GM23338 (cell line): ENCODE measurements at regions not wholly inside any gene's neighbourhood (a gene's known extent, or its start where the extent isn't known, plus 50 kb on each side); places are given as distances from the start of the nearest gene placed in this dataset.

ENCODE experiments used
- ATAC-seq: fragments of 200-7000 bp; cut with Tn5 transposase; 3 replicates; pipeline ENCODE4 v1.9.1; 2020
- DNase-seq: peaks from one replicate; pipeline ENCODE4 v3.0.0-alpha.2; 2015; ENCODE audit warnings: low spot score
- H2AFZ ChIP-seq: fragments of 200-600 bp; sonication (generic); 2 replicates; pipeline ENCODE4 v1.8.0; 2016; ENCODE audit warnings: antibody characterized with exemption, mild to moderate bottlenecking, moderate library complexity
- H3F3A ChIP-seq: fragments of 200-600 bp; sonication (generic); replicated peaks from 2 replicates; pipeline ENCODE4 v1.8.0; 2017; ENCODE audit warnings: antibody characterized with exemption, mixed run types, low read depth
- H3K27ac ChIP-seq: fragments of 200-600 bp; sonication (generic); 2 replicates; pipeline ENCODE4 v1.6.1; 2016; ENCODE audit warnings: low read depth
- H3K27me3 ChIP-seq: fragments of 200-600 bp; sonication (generic); 2 replicates; pipeline ENCODE4 v1.8.0; 2016; ENCODE audit warnings: mild to moderate bottlenecking, mixed run types, moderate library complexity; ENCODE audit not compliant: insufficient read depth
- H3K36me3 ChIP-seq: fragments of 200-600 bp; sonication (generic); 2 replicates; pipeline ENCODE4 v1.8.0; 2016; ENCODE audit warnings: mild to moderate bottlenecking; ENCODE audit not compliant: insufficient read depth
- H3K4me1 ChIP-seq: fragments of 200-600 bp; sonication (generic); 2 replicates; pipeline ENCODE4 v1.8.0; 2016; ENCODE audit warnings: mild to moderate bottlenecking, moderate library complexity; ENCODE audit not compliant: insufficient read depth
- H3K4me2 ChIP-seq: fragments of 200-600 bp; sonication (generic); 2 replicates; pipeline ENCODE4 v1.7.1; 2017; ENCODE audit warnings: mixed run types
- H3K4me3 ChIP-seq: fragments of 200-600 bp; sonication (generic); 2 replicates; pipeline ENCODE4 v1.6.1; 2016; ENCODE audit warnings: mixed run types
- H3K79me2 ChIP-seq: fragments of 200-600 bp; sonication (generic); replicated peaks from 2 replicates; pipeline ENCODE4 v1.8.0; 2017; ENCODE audit warnings: mild to moderate bottlenecking; ENCODE audit not compliant: insufficient read depth
- H3K9me2 ChIP-seq: fragments of 200-600 bp; sonication (generic); 2 replicates; pipeline ENCODE4 v1.8.0; 2017; ENCODE audit not compliant: insufficient read depth
- H4K20me1 ChIP-seq: fragments of 200-600 bp; sonication (generic); replicated peaks from 2 replicates; pipeline ENCODE4 v1.8.0; 2017; ENCODE audit warnings: mild to moderate bottlenecking; ENCODE audit not compliant: insufficient read depth
- H3K27ac Mint-ChIP-seq: 2 replicates; pipeline ENCODE4 v1.8.0; 2020; ENCODE audit warnings: inconsistent platforms, mild to moderate bottlenecking, moderate library complexity, mixed read lengths
- H3K27me3 Mint-ChIP-seq: 3 replicates; pipeline ENCODE4 v1.8.0; 2022; ENCODE audit warnings: low read depth, mild to moderate bottlenecking, moderate library complexity, mixed read lengths, inconsistent platforms; ENCODE audit not compliant: insufficient read depth, poor library complexity
- H3K36me3 Mint-ChIP-seq: 3 replicates; pipeline ENCODE4 v1.8.0; 2021; ENCODE audit warnings: low read depth, mild to moderate bottlenecking, inconsistent platforms, moderate library complexity, mixed read lengths
- H3K4me1 Mint-ChIP-seq: 3 replicates; pipeline ENCODE4 v1.8.0; 2020; ENCODE audit warnings: mild to moderate bottlenecking, inconsistent platforms, mixed read lengths
- H3K4me3 Mint-ChIP-seq: 3 replicates; pipeline ENCODE4 v1.8.0; 2021; ENCODE audit warnings: moderate library complexity, mild to moderate bottlenecking, inconsistent platforms, mixed read lengths
- H3K9me3 Mint-ChIP-seq: 3 replicates; pipeline ENCODE4 v1.8.0; 2020; ENCODE audit warnings: moderate library complexity, mild to moderate bottlenecking, inconsistent platforms, mixed read lengths
- EZH2phosphoT487 ChIP-seq: fragments of 200-600 bp; sonication (generic); IDR thresholded peaks from one replicate; pipeline ENCODE4 v1.8.1; 2018; ENCODE audit warnings: antibody characterized with exemption; ENCODE audit not compliant: unreplicated experiment
- JUNB ChIP-seq: IDR thresholded peaks from one replicate; pipeline ENCODE4 v1.6.1; 2016; ENCODE audit warnings: antibody characterized with exemption; ENCODE audit not compliant: unreplicated experiment
- POLR2AphosphoS5 ChIP-seq: IDR thresholded peaks from 2 replicates; pipeline ENCODE4 v1.6.1; 2016; ENCODE audit warnings: antibody characterized with exemption, low read depth
- STAT1 ChIP-seq: IDR thresholded peaks from one replicate; pipeline ENCODE4 v1.6.1; 2016; ENCODE audit warnings: antibody characterized with exemption; ENCODE audit not compliant: unreplicated experiment
- ZNF462 ChIP-seq: fragments of 250-450 bp; sonication (Bioruptor Pico); IDR thresholded peaks from 2 replicates; pipeline ENCODE4 v1.5.0; 2020; ENCODE audit warnings: mild to moderate bottlenecking, moderate library complexity
- TF ChIP-seq, protein P1 (sequence below): IDR thresholded peaks from one replicate; pipeline ENCODE4 v1.6.1; 2018; ENCODE audit warnings: antibody characterized with exemption; ENCODE audit not compliant: unreplicated experiment

DNA sequence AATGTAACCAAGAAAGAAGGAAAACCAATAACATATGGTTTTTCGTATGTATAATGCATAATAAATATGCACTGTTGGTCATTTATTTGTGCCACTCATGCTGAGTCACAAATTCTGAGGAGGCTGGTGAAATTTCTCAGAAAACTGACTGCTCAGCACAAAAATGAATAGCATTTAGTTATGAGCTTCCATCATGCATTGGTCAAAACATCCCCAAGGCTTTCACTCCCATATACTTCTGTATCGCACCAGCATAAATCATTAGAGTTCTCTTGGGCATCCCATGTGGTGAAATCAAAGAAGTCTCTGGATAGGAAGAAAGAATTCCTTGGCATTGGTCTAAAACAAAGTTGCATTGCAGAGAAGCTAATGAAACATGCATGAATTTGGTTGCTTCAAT, 785.6 kb upstream of the CDH8 start (continued):
- TF ChIP-seq ZNF462: no peak

DNA sequence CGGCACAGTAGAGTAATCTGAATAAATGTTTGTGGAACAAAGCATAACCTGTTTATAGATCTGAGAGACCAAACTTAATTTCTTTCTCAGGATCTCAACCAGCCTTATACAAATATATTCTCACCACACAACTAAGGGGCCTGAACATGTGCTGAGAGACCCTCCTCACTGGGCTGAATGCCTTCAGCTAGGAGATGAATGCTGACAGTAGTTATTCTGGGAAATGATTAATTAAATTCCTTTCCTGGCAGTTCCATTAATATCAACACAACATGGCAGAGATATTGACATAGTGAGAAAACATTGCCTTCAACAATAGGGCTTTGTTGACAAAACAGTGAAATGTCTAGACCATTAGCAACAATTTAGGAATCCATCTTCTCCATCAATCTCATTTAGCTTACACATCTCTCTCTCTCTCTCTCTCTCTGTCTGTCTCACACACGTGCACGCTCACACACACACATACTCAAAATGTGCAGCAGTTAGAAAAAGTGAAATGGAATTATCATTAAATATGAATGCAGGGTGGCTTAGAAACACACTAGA, 780.8 kb upstream of the CDH8 start:
- Histone ChIP-seq H3F3A (no peaks in the 10 kb centered on the region), H3K4me1 (no peaks in the 10 kb centered on the region), H3K27me3 (no peaks in the 10 kb centered on the region), H2AFZ (no peak overlapping the region), H3K79me2 (no peaks in the 10 kb centered on the region), H3K27ac (no peak overlapping the region), H4K20me1 (no peaks in the 10 kb centered on the region), H3K4me3 (no peak overlapping the region), H3K4me2 (no peak overlapping the region), H3K9me2 (no peaks in the 10 kb centered on the region), H3K36me3 (no peaks in the 10 kb centered on the region)
- no peak for DNase-seq
- no peak for ATAC-seq
- no peaks in the 10 kb centered on the region for H3K4me1 Mint-ChIP-seq
- H3K36me3 Mint-ChIP-seq: no peaks in the 10 kb centered on the region
- H3K9me3 Mint-ChIP-seq: no peaks in the 10 kb centered on the region
- no peak overlapping the region for H3K4me3 Mint-ChIP-seq
- H3K27me3 Mint-ChIP-seq: no peaks in the 10 kb centered on the region
- H3K27ac Mint-ChIP-seq: no peak overlapping the region
- TF ChIP-seq, protein P1, sequence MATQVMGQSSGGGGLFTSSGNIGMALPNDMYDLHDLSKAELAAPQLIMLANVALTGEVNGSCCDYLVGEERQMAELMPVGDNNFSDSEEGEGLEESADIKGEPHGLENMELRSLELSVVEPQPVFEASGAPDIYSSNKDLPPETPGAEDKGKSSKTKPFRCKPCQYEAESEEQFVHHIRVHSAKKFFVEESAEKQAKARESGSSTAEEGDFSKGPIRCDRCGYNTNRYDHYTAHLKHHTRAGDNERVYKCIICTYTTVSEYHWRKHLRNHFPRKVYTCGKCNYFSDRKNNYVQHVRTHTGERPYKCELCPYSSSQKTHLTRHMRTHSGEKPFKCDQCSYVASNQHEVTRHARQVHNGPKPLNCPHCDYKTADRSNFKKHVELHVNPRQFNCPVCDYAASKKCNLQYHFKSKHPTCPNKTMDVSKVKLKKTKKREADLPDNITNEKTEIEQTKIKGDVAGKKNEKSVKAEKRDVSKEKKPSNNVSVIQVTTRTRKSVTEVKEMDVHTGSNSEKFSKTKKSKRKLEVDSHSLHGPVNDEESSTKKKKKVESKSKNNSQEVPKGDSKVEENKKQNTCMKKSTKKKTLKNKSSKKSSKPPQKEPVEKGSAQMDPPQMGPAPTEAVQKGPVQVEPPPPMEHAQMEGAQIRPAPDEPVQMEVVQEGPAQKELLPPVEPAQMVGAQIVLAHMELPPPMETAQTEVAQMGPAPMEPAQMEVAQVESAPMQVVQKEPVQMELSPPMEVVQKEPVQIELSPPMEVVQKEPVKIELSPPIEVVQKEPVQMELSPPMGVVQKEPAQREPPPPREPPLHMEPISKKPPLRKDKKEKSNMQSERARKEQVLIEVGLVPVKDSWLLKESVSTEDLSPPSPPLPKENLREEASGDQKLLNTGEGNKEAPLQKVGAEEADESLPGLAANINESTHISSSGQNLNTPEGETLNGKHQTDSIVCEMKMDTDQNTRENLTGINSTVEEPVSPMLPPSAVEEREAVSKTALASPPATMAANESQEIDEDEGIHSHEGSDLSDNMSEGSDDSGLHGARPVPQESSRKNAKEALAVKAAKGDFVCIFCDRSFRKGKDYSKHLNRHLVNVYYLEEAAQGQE: no peak
- TF ChIP-seq ZNF462 (no peak), POLR2AphosphoS5 (no peak), STAT1 (no peak), EZH2phosphoT487 (no peak), JUNB (no peak)
